ENCODE measurements at regions not wholly inside any gene's neighbourhood (a gene's known extent, or its start where the extent isn't known, plus 50 kb on each side); places are given as distances from the start of the nearest gene placed in this dataset.

GRCh38 chr14:42110167-42110566, 503.5 kb downstream of the LRFN5 start:
- Mint-ChIP-seq H3K27ac (no peak overlapping the region), H3K36me3 (ENCODE audit: low read depth) (no peaks in the 10 kb centered on the region), H3K27me3 (ENCODE audit: low read depth, poor library complexity) (peaks cover 3% of the 10 kb centered on the region), H3K4me3 (no peak overlapping the region), H3K9me3 (peaks cover 41% of the 10 kb centered on the region), H3K4me1 (no peaks in the 10 kb centered on the region)
- peak; percentile 27 for TF ChIP-seq CTCF (IDR thresholded peaks at IDR 0.05)
- DNase-seq: no peak

GRCh38 chr14:42095155-42095554, 488.5 kb downstream of the LRFN5 start:
- no peak overlapping the region for H3K27ac Mint-ChIP-seq
- H3K27me3 Mint-ChIP-seq (ENCODE audit: low read depth, poor library complexity): no peaks in the 10 kb centered on the region
- DNase-seq: no peak
- no peak for TF ChIP-seq CTCF (IDR thresholded peaks at IDR 0.05)
- H3K9me3 Mint-ChIP-seq: peaks cover 5% of the 10 kb centered on the region
- no peaks in the 10 kb centered on the region for H3K4me1 Mint-ChIP-seq
- no peaks in the 10 kb centered on the region for H3K36me3 Mint-ChIP-seq (ENCODE audit: low read depth)
- H3K4me3 Mint-ChIP-seq: no peak overlapping the region

GRCh38 chr14:42090122-42090521, 483.4 kb downstream of the LRFN5 start:
- Mint-ChIP-seq H3K27me3 (ENCODE audit: low read depth, poor library complexity) (no peaks in the 10 kb centered on the region), H3K36me3 (ENCODE audit: low read depth) (no peaks in the 10 kb centered on the region), H3K9me3 (no peaks in the 10 kb centered on the region), H3K4me3 (no peak overlapping the region), H3K27ac (no peak overlapping the region), H3K4me1 (no peaks in the 10 kb centered on the region)
- TF ChIP-seq CTCF (IDR thresholded peaks at IDR 0.05): no peak
- DNase-seq: no peak

GRCh38 chr14:42079911-42080310, 473.2 kb downstream of the LRFN5 start:
- Mint-ChIP-seq H3K4me3 (no peak overlapping the region), H3K36me3 (ENCODE audit: low read depth) (no peaks in the 10 kb centered on the region), H3K9me3 (no peaks in the 10 kb centered on the region), H3K27me3 (ENCODE audit: low read depth, poor library complexity) (peaks cover 4% of the 10 kb centered on the region), H3K27ac (no peak overlapping the region), H3K4me1 (no peaks in the 10 kb centered on the region)
- DNase-seq: no peak
- TF ChIP-seq CTCF (IDR thresholded peaks at IDR 0.05): no peak

GRCh38 chr14:42078345-42078744, 471.7 kb downstream of the LRFN5 start:
- H3K36me3 Mint-ChIP-seq (ENCODE audit: low read depth): no peaks in the 10 kb centered on the region
- H3K4me3 Mint-ChIP-seq: no peak overlapping the region
- no peak for DNase-seq
- H3K9me3 Mint-ChIP-seq: no peaks in the 10 kb centered on the region
- peaks cover 4% of the 10 kb centered on the region for H3K27me3 Mint-ChIP-seq (ENCODE audit: low read depth, poor library complexity)
- H3K27ac Mint-ChIP-seq: no peak overlapping the region
- H3K4me1 Mint-ChIP-seq: no peaks in the 10 kb centered on the region
- TF ChIP-seq CTCF (IDR thresholded peaks at IDR 0.05): no peak

GRCh38 chr14:42070031-42070430, 463.4 kb downstream of the LRFN5 start:
- no peaks in the 10 kb centered on the region for H3K4me1 Mint-ChIP-seq
- no peaks in the 10 kb centered on the region for H3K27me3 Mint-ChIP-seq (ENCODE audit: low read depth, poor library complexity)
- H3K9me3 Mint-ChIP-seq: no peaks in the 10 kb centered on the region
- no peaks in the 10 kb centered on the region for H3K36me3 Mint-ChIP-seq (ENCODE audit: low read depth)
- TF ChIP-seq CTCF (IDR thresholded peaks at IDR 0.05): no peak
- no peak overlapping the region for H3K27ac Mint-ChIP-seq
- no peak overlapping the region for H3K4me3 Mint-ChIP-seq
- no peak for DNase-seq

Data from nephron progenitor cell (in vitro differentiated cells).